Stimulated activated memory B cell treated with anti-CD40 and anti-IgM and Interleukin-4, amounts not matched to agents 10 μg/mL and 1 μg/mL and 100 μg/mL, for 72 hours (primary cell): ENCODE measurements at regions not wholly inside any gene's neighbourhood (a gene's known extent, or its start where the extent isn't known, plus 50 kb on each side); places are given as distances from the start of the nearest gene placed in this dataset.

Experiments
- ATAC-seq: fragments of 150-1000 bp; cut with Tn5 transposase; 2 replicates; pipeline ENCODE4 v1.10.0; 2021
- H3K27ac Mint-ChIP-seq: one replicate; pipeline ENCODE4 v1.8.0; 2022; ENCODE audit warnings: mild to moderate bottlenecking, mixed read lengths
- H3K27me3 Mint-ChIP-seq: one replicate; pipeline ENCODE4 v1.8.0; 2022; ENCODE audit warnings: mixed read lengths
- H3K36me3 Mint-ChIP-seq: one replicate; pipeline ENCODE4 v1.8.0; 2022; ENCODE audit warnings: mixed read lengths
- H3K4me1 Mint-ChIP-seq: one replicate; pipeline ENCODE4 v1.8.0; 2022; ENCODE audit warnings: mixed read lengths
- H3K4me3 Mint-ChIP-seq: one replicate; pipeline ENCODE4 v1.8.0; 2022; ENCODE audit warnings: mild to moderate bottlenecking, moderate library complexity, mixed read lengths
- H3K9me3 Mint-ChIP-seq: one replicate; pipeline ENCODE4 v1.8.0; 2022; ENCODE audit warnings: mixed read lengths

- H3K27ac Mint-ChIP-seq: no peak overlapping the region
- no peak overlapping the region for H3K4me3 Mint-ChIP-seq
- ATAC-seq: no peak
- H3K4me1 Mint-ChIP-seq: no peaks in the 10 kb centered on the region
- no peaks in the 10 kb centered on the region for H3K36me3 Mint-ChIP-seq
- H3K27me3 Mint-ChIP-seq: no peaks in the 10 kb centered on the region
- peaks cover 2% of the 10 kb centered on the region for H3K9me3 Mint-ChIP-seq
Observed at GRCh38 chr13:108470921-108471320, 158.5 kb upstream of the MYO16 start.

DNA sequence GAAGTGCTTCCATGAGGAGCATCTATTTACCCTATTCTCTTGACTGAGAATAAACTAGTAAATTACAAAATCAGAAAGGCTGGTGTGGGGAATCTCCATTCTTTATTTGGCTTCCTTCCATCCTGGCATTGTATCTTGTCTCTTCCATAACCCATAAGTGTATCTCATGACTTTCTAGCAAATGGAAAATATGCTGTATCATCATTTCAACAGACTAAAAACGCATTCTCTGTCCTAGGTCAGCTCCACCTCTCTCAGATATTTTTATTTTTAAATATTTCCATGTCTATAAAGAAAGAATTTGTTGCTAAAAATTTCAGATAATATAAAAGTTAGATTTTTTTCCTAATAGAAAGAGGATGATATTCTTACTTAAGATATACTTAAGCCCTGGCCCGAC lies 154.2 kb upstream of the MYO16 start:
- Mint-ChIP-seq H3K9me3 (peaks cover 2% of the 10 kb centered on the region), H3K36me3 (no peaks in the 10 kb centered on the region), H3K4me1 (no peaks in the 10 kb centered on the region), H3K27me3 (no peaks in the 10 kb centered on the region), H3K4me3 (no peak overlapping the region), H3K27ac (no peak overlapping the region)
- ATAC-seq: no peak

DNA sequence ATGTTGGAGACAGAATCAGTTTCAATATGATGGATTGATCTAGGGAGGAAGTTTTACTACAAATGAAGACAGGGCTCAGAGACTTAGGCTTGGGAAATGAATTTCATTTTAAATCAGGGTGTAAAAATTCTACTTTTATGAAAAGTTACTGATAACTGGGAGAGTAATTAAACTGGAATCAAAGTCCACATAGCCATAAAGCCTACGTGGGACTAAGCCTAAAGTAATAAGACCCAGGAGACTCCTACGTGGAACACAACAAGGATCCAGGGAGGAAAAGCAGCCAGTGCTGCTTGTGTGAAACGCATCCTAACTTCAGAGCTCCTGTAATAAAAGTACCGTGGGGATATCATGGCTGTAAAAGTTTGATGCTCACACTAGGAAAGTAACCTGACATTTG lies 152.0 kb upstream of the MYO16 start:
- Mint-ChIP-seq H3K4me1 (no peaks in the 10 kb centered on the region), H3K27me3 (no peaks in the 10 kb centered on the region), H3K4me3 (no peak overlapping the region), H3K36me3 (no peaks in the 10 kb centered on the region), H3K27ac (no peak overlapping the region), H3K9me3 (peaks cover 2% of the 10 kb centered on the region)
- ATAC-seq: no peak

GRCh38 chr13:108478179-108478578 lies 151.2 kb upstream of the MYO16 start:
- Mint-ChIP-seq H3K27ac (no peak overlapping the region), H3K4me1 (no peaks in the 10 kb centered on the region), H3K9me3 (no peaks in the 10 kb centered on the region), H3K36me3 (no peaks in the 10 kb centered on the region), H3K4me3 (no peak overlapping the region), H3K27me3 (no peaks in the 10 kb centered on the region)
- no peak for ATAC-seq

DNA sequence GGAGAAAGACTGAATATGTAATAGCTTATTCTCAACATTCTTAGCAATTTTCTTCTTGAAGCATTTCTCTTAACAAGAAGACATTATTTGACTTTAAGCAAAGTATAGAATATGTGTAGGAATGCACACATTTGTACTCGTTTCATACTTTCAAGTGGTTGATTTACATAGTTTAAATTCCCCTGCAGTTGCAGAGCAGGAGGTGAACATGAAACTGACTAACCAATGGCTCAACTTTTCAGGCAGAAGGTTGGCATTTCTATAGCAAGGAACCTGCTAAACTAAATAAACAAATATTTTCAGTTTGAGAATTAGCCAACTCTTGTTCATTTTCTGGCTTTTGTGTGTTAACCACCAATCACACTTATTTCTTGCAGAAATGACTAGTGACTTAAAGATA lies 145.4 kb upstream of the MYO16 start:
- Mint-ChIP-seq H3K4me1 (no peaks in the 10 kb centered on the region), H3K9me3 (peaks cover 3% of the 10 kb centered on the region), H3K27me3 (no peaks in the 10 kb centered on the region), H3K4me3 (no peak overlapping the region), H3K27ac (no peak overlapping the region), H3K36me3 (no peaks in the 10 kb centered on the region)
- no peak for ATAC-seq

GRCh38 chr13:108486096-108486495 lies 143.3 kb upstream of the MYO16 start:
- Mint-ChIP-seq H3K36me3 (no peaks in the 10 kb centered on the region), H3K27ac (no peak overlapping the region), H3K4me3 (no peak overlapping the region), H3K27me3 (no peaks in the 10 kb centered on the region), H3K9me3 (peaks cover 12% of the 10 kb centered on the region), H3K4me1 (no peaks in the 10 kb centered on the region)
- no peak for ATAC-seq

DNA sequence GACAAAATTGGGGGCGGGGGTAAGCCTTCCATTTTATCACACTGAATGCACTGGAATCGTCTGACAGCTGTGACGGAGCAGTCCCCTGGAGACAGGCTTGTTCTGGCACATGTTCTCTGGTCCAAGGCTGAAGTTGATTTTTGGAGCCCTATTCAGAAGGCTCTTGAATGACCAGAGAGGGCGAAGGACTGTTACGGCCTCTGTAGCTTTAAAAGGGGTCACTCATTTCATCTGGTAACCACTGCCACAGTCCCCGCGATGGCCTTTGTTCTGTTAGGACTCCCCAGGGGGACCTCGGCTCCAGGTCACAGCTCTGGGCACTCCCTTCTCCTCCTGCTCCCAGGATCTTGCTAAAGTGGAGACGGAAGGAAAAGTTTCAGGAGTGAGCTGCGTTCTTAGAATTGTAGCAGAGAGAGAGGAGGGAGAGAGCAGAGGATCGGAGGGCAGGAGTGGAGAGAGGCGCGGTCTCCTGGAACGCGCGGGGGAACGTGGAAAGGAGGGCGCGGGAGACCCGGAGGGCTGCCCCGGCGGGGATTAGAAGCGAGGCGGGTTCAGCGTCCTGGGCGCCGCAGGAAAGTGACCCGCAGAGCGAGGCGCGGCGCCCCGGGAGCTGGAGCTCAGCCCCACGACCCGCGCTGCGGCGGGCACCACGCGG lies 134.3 kb upstream of the MYO16 start:
- Mint-ChIP-seq H3K4me3 (no peak overlapping the region), H3K27me3 (peaks cover 32% of the 10 kb centered on the region), H3K36me3 (peaks cover 6% of the 10 kb centered on the region), H3K4me1 (no peaks in the 10 kb centered on the region), H3K9me3 (peaks cover 8% of the 10 kb centered on the region), H3K27ac (no peak overlapping the region)
- no peak for ATAC-seq

- Mint-ChIP-seq H3K36me3 (peaks cover 6% of the 10 kb centered on the region), H3K27me3 (peaks cover 33% of the 10 kb centered on the region), H3K9me3 (peaks cover 4% of the 10 kb centered on the region), H3K4me1 (no peaks in the 10 kb centered on the region), H3K27ac (no peak overlapping the region), H3K4me3 (no peak overlapping the region)
- peak; percentile 43 for ATAC-seq
Observed at GRCh38 chr13:108495646-108496361, 133.6 kb upstream of the MYO16 start.

- no peaks in the 10 kb centered on the region for H3K4me1 Mint-ChIP-seq
- no peaks in the 10 kb centered on the region for H3K9me3 Mint-ChIP-seq
- no peak overlapping the region for H3K4me3 Mint-ChIP-seq
- peaks cover 6% of the 10 kb centered on the region for H3K36me3 Mint-ChIP-seq
- H3K27me3 Mint-ChIP-seq: peaks cover 41% of the 10 kb centered on the region
- no peak for ATAC-seq
- H3K27ac Mint-ChIP-seq: no peak overlapping the region
Observed at GRCh38 chr13:108496362-108497210, 132.8 kb upstream of the MYO16 start.

DNA sequence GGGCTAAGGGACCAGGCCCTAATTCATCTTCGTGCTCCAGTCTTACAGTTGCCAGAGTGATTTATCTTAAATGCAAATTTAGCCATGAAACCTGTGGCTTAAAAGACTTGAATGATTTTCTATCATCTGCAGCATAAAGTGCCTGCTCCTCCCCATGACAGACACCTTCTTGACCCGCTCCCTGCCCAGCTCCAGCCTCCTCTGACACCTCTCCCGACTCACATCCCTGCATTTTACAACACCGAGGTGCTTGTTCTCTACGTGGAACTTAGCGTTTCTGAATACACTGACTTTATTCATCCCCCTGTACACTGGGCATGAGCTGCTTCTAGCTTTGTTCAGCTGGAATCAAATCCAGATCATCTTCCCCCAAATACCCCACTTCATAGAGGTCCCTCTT lies 128.7 kb upstream of the MYO16 start:
- no peaks in the 10 kb centered on the region for H3K4me1 Mint-ChIP-seq
- no peak overlapping the region for H3K27ac Mint-ChIP-seq
- no peak overlapping the region for H3K4me3 Mint-ChIP-seq
- ATAC-seq: no peak
- H3K9me3 Mint-ChIP-seq: peaks cover 3% of the 10 kb centered on the region
- no peaks in the 10 kb centered on the region for H3K36me3 Mint-ChIP-seq
- peaks cover 31% of the 10 kb centered on the region for H3K27me3 Mint-ChIP-seq

- Mint-ChIP-seq H3K9me3 (peaks cover 3% of the 10 kb centered on the region), H3K27me3 (no peaks in the 10 kb centered on the region), H3K4me1 (no peaks in the 10 kb centered on the region), H3K27ac (no peak overlapping the region), H3K36me3 (no peaks in the 10 kb centered on the region), H3K4me3 (no peak overlapping the region)
- no peak for ATAC-seq
Observed at GRCh38 chr13:108508263-108508662, 121.1 kb upstream of the MYO16 start.

DNA sequence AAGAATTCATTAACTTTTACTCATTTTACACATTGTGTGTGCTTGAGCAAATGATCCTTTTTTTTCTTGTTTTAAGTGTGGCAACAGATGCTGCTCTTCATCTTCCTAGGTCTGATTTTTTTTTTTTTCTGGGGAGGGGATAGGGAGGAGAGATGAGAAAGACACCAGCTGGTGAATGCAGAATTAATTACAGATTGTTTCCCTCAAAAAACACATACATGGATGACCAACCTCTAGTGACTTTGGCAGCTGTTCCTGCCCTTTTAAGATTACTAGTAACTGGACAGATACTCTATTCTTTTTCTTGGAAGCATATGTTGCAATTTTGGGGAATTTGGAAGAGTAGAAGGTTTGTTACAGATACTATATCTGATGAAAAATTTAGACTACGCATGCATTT lies 103.6 kb upstream of the MYO16 start:
- H3K4me1 Mint-ChIP-seq: no peaks in the 10 kb centered on the region
- no peak for ATAC-seq
- no peaks in the 10 kb centered on the region for H3K27me3 Mint-ChIP-seq
- H3K36me3 Mint-ChIP-seq: no peaks in the 10 kb centered on the region
- H3K9me3 Mint-ChIP-seq: peaks cover 8% of the 10 kb centered on the region
- no peak overlapping the region for H3K27ac Mint-ChIP-seq
- H3K4me3 Mint-ChIP-seq: no peak overlapping the region

GRCh38 chr13:108526286-108526685 lies 103.1 kb upstream of the MYO16 start:
- H3K27me3 Mint-ChIP-seq: no peaks in the 10 kb centered on the region
- H3K36me3 Mint-ChIP-seq: no peaks in the 10 kb centered on the region
- H3K9me3 Mint-ChIP-seq: peaks cover 10% of the 10 kb centered on the region
- H3K4me1 Mint-ChIP-seq: no peaks in the 10 kb centered on the region
- ATAC-seq: no peak
- no peak overlapping the region for H3K27ac Mint-ChIP-seq
- H3K4me3 Mint-ChIP-seq: no peak overlapping the region

GRCh38 chr13:108527844-108528243 lies 101.6 kb upstream of the MYO16 start:
- Mint-ChIP-seq H3K27me3 (no peaks in the 10 kb centered on the region), H3K36me3 (no peaks in the 10 kb centered on the region), H3K27ac (no peak overlapping the region), H3K4me1 (no peaks in the 10 kb centered on the region), H3K4me3 (no peak overlapping the region), H3K9me3 (peaks cover 12% of the 10 kb centered on the region)
- ATAC-seq: no peak

DNA sequence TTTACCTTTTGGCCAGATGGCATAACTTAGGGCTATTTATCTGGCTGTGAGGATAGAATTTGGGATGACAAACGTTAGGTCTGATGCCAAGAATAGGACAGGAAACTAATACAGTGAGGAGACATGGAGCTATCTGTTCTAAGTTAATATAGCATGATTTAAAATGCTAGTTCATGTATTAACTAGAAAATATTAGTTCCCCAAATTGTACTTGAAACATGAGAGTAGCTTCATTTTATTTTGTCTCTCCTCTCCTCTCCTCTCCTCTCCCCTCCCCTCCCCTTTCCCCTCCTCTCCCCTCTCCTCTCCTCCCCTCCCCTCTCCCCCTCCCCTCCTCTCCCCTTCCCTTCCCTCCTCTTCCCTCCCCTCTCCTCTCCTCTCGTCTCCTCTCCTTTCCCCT lies 101.1 kb upstream of the MYO16 start:
- H3K27me3 Mint-ChIP-seq: no peaks in the 10 kb centered on the region
- H3K4me1 Mint-ChIP-seq: no peaks in the 10 kb centered on the region
- ATAC-seq: no peak
- H3K27ac Mint-ChIP-seq: no peak overlapping the region
- peaks cover 12% of the 10 kb centered on the region for H3K9me3 Mint-ChIP-seq
- H3K4me3 Mint-ChIP-seq: no peak overlapping the region
- no peaks in the 10 kb centered on the region for H3K36me3 Mint-ChIP-seq

- no peak for ATAC-seq
- Mint-ChIP-seq H3K27ac (no peak overlapping the region), H3K9me3 (peaks cover 11% of the 10 kb centered on the region), H3K4me1 (no peaks in the 10 kb centered on the region), H3K36me3 (no peaks in the 10 kb centered on the region), H3K27me3 (no peaks in the 10 kb centered on the region), H3K4me3 (no peak overlapping the region)
Observed at GRCh38 chr13:108533842-108534241, 95.6 kb upstream of the MYO16 start.
